ENCODE measurements at regions not wholly inside any gene's neighbourhood (a gene's known extent, or its start where the extent isn't known, plus 50 kb on each side); places are given as distances from the start of the nearest gene placed in this dataset.

GRCh38 chr6:113065611-113066010 lies 718.5 kb downstream of the RFPL4B start:
- TF ChIP-seq, protein P1, sequence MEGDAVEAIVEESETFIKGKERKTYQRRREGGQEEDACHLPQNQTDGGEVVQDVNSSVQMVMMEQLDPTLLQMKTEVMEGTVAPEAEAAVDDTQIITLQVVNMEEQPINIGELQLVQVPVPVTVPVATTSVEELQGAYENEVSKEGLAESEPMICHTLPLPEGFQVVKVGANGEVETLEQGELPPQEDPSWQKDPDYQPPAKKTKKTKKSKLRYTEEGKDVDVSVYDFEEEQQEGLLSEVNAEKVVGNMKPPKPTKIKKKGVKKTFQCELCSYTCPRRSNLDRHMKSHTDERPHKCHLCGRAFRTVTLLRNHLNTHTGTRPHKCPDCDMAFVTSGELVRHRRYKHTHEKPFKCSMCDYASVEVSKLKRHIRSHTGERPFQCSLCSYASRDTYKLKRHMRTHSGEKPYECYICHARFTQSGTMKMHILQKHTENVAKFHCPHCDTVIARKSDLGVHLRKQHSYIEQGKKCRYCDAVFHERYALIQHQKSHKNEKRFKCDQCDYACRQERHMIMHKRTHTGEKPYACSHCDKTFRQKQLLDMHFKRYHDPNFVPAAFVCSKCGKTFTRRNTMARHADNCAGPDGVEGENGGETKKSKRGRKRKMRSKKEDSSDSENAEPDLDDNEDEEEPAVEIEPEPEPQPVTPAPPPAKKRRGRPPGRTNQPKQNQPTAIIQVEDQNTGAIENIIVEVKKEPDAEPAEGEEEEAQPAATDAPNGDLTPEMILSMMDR (conservative IDR thresholded peaks at IDR 0.05; ENCODE audit: low read depth in 2 of 2) = no peak
- TF ChIP-seq EZH2 (IDR thresholded peaks at IDR 0.05; ENCODE audit: low read depth, unreplicated experiment) (no peak), ZNF331 (CRISPR knock-in tag; IDR thresholded peaks at IDR 0.05; ENCODE audit: low read depth) (no peak), EZH2phosphoT487 (IDR thresholded peaks at IDR 0.05; ENCODE audit: unreplicated experiment) (no peak), NANOG (IDR thresholded peaks at IDR 0.05; ENCODE audit: borderline replicate concordance) (no peak), POLR2AphosphoS5 (IDR thresholded peaks at IDR 0.05; ENCODE audit: low read depth) (no peak), JUNB (IDR thresholded peaks at IDR 0.05; ENCODE audit: unreplicated experiment) (no peak), ZNF114 (CRISPR knock-in tag; IDR thresholded peaks at IDR 0.05) (no peak)
- TF ChIP-seq, protein P2, sequence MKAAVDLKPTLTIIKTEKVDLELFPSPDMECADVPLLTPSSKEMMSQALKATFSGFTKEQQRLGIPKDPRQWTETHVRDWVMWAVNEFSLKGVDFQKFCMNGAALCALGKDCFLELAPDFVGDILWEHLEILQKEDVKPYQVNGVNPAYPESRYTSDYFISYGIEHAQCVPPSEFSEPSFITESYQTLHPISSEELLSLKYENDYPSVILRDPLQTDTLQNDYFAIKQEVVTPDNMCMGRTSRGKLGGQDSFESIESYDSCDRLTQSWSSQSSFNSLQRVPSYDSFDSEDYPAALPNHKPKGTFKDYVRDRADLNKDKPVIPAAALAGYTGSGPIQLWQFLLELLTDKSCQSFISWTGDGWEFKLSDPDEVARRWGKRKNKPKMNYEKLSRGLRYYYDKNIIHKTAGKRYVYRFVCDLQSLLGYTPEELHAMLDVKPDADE (IDR thresholded peaks at IDR 0.05) = no peak
- TF ChIP-seq, protein P3, sequence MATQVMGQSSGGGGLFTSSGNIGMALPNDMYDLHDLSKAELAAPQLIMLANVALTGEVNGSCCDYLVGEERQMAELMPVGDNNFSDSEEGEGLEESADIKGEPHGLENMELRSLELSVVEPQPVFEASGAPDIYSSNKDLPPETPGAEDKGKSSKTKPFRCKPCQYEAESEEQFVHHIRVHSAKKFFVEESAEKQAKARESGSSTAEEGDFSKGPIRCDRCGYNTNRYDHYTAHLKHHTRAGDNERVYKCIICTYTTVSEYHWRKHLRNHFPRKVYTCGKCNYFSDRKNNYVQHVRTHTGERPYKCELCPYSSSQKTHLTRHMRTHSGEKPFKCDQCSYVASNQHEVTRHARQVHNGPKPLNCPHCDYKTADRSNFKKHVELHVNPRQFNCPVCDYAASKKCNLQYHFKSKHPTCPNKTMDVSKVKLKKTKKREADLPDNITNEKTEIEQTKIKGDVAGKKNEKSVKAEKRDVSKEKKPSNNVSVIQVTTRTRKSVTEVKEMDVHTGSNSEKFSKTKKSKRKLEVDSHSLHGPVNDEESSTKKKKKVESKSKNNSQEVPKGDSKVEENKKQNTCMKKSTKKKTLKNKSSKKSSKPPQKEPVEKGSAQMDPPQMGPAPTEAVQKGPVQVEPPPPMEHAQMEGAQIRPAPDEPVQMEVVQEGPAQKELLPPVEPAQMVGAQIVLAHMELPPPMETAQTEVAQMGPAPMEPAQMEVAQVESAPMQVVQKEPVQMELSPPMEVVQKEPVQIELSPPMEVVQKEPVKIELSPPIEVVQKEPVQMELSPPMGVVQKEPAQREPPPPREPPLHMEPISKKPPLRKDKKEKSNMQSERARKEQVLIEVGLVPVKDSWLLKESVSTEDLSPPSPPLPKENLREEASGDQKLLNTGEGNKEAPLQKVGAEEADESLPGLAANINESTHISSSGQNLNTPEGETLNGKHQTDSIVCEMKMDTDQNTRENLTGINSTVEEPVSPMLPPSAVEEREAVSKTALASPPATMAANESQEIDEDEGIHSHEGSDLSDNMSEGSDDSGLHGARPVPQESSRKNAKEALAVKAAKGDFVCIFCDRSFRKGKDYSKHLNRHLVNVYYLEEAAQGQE (IDR thresholded peaks at IDR 0.05; ENCODE audit: unreplicated experiment) = no peak
